H54 (cell line): ENCODE measurements at regions not wholly inside any gene's neighbourhood (a gene's known extent, or its start where the extent isn't known, plus 50 kb on each side); places are given as distances from the start of the nearest gene placed in this dataset.

Experiments used
- DNase-seq: peaks from one replicate; pipeline ENCODE4 v3.0.0; 2011; ENCODE audit warnings: low spot score, mixed read lengths; ENCODE audit not compliant: insufficient read length
- FAIRE-seq: peaks from 3 replicates; lab custom pipeline; 2011; peaks lifted over from hg19 to GRCh38; lab: Jason Lieb, UNC
- POLR2A ChIP-seq: IDR thresholded peaks from 2 replicates; pipeline ENCODE4 v1.6.1; 2011; ENCODE audit warnings: low read depth, mild to moderate bottlenecking, low read length

- FAIRE-seq (no peak), DNase-seq (no peak)
- no peak for TF ChIP-seq POLR2A
Observed at GRCh38 chr20:57071283-57071731, 195.1 kb downstream of the BMP7 start.

- no peak for DNase-seq
- FAIRE-seq = no peak
- TF ChIP-seq POLR2A = no peak
Observed at GRCh38 chr20:57071954-57072583, 194.4 kb downstream of the BMP7 start.

DNA sequence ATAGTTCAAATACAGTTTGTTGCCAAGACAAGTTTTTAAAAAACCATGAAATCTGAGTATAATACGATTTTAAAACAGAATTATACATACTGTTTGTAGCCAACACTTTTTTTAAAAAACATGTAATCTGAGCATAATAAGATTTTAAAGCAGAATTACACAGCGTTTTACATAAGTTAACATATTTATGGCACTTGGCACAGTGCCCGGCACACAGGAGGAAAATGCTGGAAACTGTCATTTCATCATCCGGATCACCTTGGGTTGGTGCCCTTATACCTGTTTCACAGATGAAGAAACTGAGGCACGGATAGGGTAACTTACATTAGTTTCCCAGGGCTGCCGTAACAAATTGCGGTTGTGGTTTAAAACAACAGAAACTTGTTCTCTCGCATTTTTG is 193.0 kb downstream of the BMP7 start:
- TF ChIP-seq POLR2A = no peak
- DNase-seq (no peak), FAIRE-seq (no peak)

DNA sequence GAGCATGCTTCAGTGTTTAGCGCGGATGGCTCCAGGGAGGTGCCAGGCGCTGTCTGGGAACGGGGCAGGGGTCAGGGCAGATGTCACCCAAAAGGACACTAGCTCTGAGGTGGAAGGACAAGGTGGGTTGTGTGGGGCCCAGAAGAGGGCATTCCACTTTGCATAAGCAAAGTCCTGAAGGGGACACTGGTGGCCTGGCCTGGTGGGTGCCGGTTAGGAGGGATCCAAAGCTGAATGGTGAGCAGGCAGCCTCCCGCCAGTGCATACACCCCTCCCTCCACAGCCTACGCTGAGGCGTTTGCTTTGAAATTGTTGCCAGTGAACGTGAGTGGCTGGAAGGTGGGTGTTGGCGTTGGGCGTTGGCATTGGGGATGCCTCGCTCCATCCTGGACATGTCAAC is 192.1 kb downstream of the BMP7 start:
- DNase-seq (no peak), FAIRE-seq (no peak)
- TF ChIP-seq POLR2A = no peak

- TF ChIP-seq POLR2A = no peak
- FAIRE-seq (no peak), DNase-seq (no peak)
Observed at GRCh38 chr20:57075181-57075580, 191.3 kb downstream of the BMP7 start.

DNA sequence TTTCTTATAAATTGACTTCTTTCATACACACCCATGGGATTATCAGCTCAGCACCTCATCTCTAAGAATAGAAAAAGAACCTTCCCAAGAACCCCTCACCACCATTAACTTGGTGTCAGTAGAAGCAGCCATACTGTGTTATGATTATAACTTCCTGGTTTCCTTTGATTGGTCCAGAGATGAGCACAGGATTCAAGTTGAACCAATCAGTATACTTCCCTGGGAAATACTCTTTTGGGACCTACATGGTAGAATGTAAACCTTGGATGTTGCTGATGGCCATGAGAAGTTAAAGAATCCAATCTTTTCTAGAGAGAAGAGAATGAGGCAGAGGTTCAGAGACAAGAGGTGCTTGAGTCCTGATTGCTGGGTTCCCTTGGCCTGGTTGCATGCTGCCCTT is 190.8 kb downstream of the BMP7 start:
- DNase-seq (no peak), FAIRE-seq (no peak)
- no peak for TF ChIP-seq POLR2A

DNA sequence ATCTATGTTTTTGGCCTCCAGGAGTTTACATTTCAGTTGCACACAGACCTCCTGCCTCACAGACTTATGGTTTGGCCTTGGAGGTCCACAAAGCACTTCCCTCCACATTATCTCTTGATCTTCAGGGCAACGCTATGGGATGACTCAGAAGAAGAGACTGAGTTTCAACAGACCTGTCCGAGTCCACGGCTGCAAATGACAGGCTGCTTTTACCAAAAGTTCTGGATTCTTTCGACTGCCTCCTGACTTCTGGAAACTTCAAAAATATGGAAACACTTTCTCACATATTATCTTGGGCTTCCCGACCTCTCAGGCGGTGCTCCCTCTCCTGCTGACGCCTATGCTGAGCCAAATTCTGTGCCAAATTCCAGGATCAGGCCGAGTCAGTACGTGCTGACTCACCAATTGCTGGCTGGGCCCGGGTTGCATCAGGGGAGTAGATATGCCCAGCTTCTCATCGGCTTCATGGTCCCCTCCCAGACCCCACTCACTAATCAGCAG is 190.2 kb downstream of the BMP7 start:
- DNase-seq = peak; percentile 50
- no peak for TF ChIP-seq POLR2A
- FAIRE-seq = no peak

DNA sequence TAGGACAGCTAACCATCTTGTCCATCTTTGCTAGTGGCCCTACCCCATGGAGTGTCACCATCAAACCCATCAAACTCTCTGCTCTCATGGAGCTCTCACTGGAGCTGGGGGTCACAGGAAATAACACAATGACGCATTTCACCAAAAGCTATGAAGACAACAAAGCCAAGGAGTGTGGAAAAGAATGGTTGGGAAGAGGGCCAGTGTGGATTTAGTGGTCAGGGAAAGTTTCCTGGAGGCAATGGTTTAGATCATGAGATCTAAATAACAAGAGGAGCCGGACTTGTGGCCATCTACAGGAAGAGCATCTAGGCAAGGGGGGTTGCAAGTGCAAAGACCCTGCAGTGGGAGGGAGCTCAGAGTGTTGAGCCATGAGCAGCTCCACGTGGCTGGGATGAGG is 189.5 kb downstream of the BMP7 start:
- FAIRE-seq (no peak), DNase-seq (no peak)
- TF ChIP-seq POLR2A = no peak

GRCh38 chr20:57078116-57078515 is 188.3 kb downstream of the BMP7 start:
- FAIRE-seq = no peak
- no peak for DNase-seq

GRCh38 chr20:57079031-57080005 is 187.1 kb downstream of the BMP7 start:
- FAIRE-seq = no peak
- DNase-seq = no peak

More at GRCh38 chr20:57078116-57078515, 188.3 kb downstream of the BMP7 start:
- TF ChIP-seq POLR2A = no peak

DNA sequence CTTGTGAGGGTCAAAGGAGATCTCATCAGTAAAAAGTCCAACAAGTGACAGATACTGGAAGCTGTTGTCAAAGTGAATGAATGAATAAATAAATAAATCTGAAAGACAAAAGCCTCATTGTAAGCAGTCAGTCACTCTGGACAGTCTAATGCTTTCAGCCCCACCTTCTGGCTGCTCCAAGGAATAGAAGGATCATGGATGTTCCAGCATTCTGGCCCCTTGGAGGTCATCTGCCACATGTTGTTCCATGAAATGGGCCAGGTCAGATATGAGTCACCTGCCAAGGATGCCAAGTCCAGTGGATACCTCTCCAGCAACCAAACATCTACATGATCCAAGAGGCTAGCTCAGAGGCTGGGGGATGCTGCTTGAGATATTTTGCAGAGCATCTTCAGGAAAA is 185.6 kb downstream of the BMP7 start:
- FAIRE-seq (no peak), DNase-seq (no peak)

More at GRCh38 chr20:57079031-57080005, 187.1 kb downstream of the BMP7 start:
- TF ChIP-seq POLR2A = no peak

DNA sequence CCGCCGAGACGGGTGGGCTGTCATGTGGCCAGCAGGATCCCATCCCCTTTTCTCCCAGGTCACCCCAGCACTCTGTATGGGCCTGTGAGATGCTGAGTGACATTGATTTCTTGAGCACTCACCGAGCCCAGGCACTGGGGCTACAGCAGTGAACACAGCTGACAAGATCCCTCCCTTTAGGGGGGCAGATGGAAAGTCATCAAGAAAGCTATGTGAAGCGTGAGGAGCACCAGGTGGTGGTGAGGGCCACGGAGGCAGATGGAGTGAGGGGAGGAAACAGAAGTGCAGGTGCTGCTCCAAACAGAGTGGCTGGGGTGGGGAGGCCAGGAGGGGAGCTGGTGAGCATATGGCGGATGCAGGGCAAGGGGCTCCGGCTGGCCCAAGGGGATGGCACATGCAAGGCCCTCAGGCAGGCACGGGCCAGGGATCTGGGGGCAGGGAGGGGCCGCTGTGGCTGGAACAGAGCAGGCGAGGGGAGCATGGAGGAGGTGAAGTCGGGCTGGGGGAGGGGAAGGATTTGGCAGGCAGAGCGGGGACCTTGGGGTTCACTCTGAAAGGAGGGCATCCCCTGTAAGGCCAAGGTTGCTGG is 184.0 kb downstream of the BMP7 start:
- TF ChIP-seq POLR2A = no peak
- FAIRE-seq (no peak), DNase-seq (no peak)

More for the DNA sequence above, 185.6 kb downstream of the BMP7 start:
- TF ChIP-seq POLR2A = no peak

DNA sequence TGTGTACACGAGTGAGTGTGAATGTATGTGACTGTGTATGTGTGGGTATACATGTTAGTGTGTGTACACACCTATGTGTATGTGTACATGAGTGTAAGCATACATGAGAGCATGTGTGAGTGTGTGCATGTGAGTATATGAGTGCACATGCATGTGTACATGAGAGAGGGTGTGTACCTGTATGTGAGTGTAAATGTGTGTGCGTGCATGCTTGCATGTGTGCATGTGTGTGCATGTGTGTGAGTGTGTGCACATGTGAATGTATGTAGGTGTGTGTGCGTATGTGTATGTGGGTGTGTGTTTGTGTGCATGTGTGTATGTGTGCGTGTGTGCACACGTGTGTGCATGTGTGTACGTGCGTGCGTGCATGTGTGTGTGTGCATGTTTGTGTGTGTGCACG is 183.4 kb downstream of the BMP7 start:
- TF ChIP-seq POLR2A = no peak
- DNase-seq (no peak), FAIRE-seq (no peak)

GRCh38 chr20:57086066-57086465 is 180.4 kb downstream of the BMP7 start:
- DNase-seq (no peak), FAIRE-seq (no peak)
- TF ChIP-seq POLR2A = no peak
